ENCODE measurements at regions not wholly inside any gene's neighbourhood (a gene's known extent, or its start where the extent isn't known, plus 50 kb on each side); places are given as distances from the start of the nearest gene placed in this dataset.

- TF ChIP-seq POLR2A (IDR thresholded peaks at IDR 0.05; ENCODE audit: low read length), result no peak
- TF ChIP-seq CTCF (IDR thresholded peaks at IDR 0.05), result no peak
- no peak for TF ChIP-seq USF2 (IDR thresholded peaks at IDR 0.05)
- TF ChIP-seq ELK1 (IDR thresholded peaks at IDR 0.05; ENCODE audit: low read depth, low read length), result no peak
- TF ChIP-seq KDM5A (IDR thresholded peaks at IDR 0.05), result no peak
- TF ChIP-seq RAD21 (conservative IDR thresholded peaks at IDR 0.05 in 1 of 2, IDR thresholded peaks at IDR 0.05 in 1 of 2), result no peak
- no peak for TF ChIP-seq REST (IDR thresholded peaks at IDR 0.05)
- no peak for TF ChIP-seq RNF2 (IDR thresholded peaks at IDR 0.05; ENCODE audit: borderline replicate concordance, low read depth)
- TF ChIP-seq CEBPB (IDR thresholded peaks at IDR 0.05), result no peak
- TF ChIP-seq SMC3 (IDR thresholded peaks at IDR 0.05), result no peak
Observed at GRCh38 chr10:10818082-10818481, 199.6 kb upstream of the CELF2 start.
